H4 (cell line): ENCODE measurements at regions not wholly inside any gene's neighbourhood (a gene's known extent, or its start where the extent isn't known, plus 50 kb on each side); places are given as distances from the start of the nearest gene placed in this dataset.
"Not testable (repeated sequence)": the region's sequence is repeated elsewhere in the genome, so short reads cannot be mapped to it uniquely, and the experiment has no call there.

Experiments used
- DNase-seq: peaks from one replicate; pipeline ENCODE4 v3.0.0-alpha.2; 2015; ENCODE audit warnings: low spot score

- DNase-seq, result no peak
Measured at GRCh38 chr3:115204475-115204874, 57.4 kb upstream of the ZBTB20 start.

GRCh38 chr3:115208066-115208750 is 61.1 kb upstream of the ZBTB20 start:
- no peak for DNase-seq

GRCh38 chr3:115211810-115212492 is 64.9 kb upstream of the ZBTB20 start:
- no peak for DNase-seq

GRCh38 chr3:115212615-115213014 is 65.5 kb upstream of the ZBTB20 start:
- DNase-seq, result no peak

DNA sequence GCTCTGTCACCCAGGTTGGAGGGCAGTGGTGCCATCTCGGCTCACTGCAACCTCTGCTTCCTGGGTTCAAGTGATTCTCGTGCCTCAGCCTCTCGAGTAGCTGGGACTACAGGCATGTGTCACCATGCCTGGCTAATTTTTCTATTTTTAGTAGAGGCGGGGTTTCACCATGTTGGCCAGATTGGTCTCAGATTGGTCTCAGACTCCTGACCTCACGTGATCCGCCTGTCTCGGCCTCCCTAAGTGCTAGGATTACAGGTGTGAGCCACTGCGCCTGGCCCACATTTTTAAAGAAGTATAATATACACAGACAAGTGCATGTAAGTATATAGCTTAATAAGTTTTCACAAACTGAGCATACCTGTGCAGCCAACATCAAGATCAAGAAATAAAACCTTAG is 66.0 kb upstream of the ZBTB20 start:
- not testable (repeated sequence) for DNase-seq

GRCh38 chr3:115217292-115217677 is 70.2 kb upstream of the ZBTB20 start:
- no peak for DNase-seq

DNA sequence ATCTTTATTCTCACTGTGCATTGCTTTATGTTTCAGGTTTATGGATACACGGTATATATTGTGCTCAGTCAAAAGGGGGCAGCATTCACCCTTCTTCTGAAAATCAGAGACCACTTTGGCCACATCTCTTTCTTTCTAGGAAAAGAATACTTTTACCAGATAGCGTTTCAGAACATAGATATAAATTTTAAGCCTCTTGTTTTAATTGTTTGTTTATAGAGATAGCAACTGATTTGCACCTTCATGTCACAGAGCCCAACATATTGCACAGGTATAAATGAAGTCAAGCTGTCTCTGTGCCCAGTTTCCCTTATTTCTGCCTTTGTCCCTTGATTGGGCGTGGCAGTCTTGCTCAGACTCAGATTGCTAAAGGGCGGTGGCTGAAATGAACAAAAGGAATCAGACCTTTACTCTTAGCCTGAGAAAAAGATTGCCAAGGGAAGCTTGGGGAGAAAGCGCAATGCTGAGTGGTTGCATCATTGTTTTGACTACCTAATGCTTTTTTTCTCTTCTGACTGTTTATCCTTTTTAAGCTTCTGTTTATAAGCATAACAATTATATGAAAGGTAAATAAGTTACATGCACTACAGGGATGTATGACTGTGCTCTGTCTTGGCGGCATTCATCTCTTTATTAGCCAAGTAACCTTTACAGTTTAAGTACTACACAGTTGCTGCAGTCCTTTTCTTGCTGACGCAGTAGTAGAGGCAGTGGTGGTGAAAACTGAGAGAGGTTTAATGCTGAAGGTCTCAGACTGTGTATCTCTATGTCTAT is 70.8 kb upstream of the ZBTB20 start:
- peak; percentile 88 for DNase-seq

- DNase-seq, result no peak
Measured at GRCh38 chr3:115218859-115219258, 71.8 kb upstream of the ZBTB20 start.

DNA sequence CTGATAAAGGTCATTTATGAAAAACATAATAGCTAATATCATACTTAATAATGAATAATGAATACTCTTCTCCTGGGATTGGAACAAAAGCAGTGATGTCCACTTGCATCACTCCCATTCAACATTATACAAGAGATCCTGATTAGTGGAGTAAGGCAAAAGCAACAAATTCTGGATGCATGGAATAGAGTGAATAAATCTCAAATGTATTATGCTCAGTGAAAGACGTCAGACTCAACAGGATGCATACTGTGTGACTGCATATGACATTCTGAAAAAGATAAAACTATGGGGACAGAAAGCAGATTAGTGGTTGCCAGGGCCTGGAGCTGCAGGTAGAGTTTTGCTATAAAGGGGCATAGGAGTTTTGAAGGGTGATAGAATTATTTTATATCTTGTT is 77.6 kb upstream of the ZBTB20 start:
- no peak for DNase-seq

DNA sequence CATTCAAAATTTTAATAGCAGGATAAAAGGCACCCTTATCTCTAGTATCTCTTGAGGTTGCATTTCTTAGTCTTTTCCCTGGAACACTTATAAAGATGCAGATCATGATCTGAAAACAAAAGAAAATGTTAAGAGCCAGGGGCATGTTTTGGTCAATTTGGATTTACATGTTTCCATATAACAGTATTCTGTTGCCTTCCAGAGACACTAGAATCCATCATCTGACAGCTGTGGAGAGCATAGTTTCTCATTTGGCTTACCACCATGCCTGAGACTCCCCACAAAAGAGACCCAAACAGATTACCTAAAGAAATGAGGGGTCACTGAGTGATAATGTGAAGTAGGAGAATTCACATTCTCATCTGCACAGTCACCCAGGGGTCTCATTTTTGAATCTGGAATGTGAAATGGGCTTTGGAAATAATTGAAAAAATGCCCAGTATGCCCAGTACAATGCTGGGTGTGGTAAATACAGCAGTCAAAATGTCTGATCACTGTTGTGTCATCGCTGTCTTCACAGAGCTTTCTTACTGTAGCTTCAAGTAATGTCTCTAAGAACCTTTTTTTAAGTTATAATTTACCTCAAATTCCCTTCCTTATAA is 79.9 kb upstream of the ZBTB20 start:
- DNase-seq, result no peak

GRCh38 chr3:115227461-115227860 is 80.4 kb upstream of the ZBTB20 start:
- no peak for DNase-seq

DNA sequence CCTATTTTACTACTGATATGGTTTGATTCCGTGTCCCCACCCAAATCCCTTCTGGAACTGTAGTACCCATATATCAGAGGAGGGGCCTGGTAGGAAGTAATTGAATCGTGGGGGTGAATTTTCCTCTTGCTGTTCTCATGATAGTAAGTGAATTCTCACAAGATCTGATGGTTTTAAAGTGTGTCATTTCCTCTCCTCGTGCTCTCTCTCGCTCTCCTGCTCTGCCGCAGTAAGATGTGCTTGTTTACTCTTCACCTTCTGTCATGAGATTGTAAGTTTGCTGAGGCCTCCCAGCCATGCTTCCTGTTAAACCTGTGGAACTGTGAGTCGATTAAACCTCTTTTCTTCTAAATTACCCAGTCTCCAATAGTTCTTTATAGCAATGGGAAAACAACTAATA is 81.2 kb upstream of the ZBTB20 start:
- DNase-seq, result no peak

- DNase-seq, result no peak
Measured at GRCh38 chr3:115232167-115232566, 85.1 kb upstream of the ZBTB20 start.

DNA sequence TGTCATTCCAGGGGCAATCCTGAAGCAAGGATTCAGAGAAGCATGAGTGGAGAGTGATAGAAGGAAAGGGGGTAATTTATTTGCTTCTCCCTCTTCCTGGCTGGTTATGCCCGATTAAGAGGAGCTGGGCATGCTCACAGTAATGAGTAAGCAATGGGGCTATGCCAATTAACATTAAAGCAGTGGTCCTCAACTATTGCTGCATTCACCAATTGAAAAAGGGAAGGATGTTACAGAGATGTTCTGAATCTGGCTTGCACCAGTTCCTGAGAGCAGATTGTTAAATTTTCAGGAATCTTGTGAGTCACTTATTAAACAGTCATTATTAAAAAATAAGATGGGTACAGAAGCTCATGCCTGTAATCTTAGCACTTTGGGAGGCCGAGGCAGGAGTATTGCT is 85.9 kb upstream of the ZBTB20 start:
- DNase-seq, result no peak

DNA sequence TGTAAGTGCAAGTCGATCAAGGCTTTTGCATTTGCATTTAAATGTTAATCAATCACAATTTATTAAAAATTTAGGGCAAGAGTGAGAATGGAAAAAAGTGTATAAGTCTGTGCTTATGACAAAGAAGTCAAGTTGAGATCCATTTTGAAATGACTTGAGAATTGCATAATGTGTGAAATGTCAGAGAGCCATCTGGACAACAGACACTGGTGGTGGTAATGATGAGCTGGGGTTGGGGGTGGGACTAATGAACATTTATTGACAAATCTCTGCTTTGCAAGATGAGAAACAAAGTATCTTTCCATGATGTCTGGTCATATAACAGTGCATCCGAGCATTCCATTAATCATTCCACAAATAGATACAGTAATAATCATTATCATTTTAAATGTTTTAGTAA is 89.4 kb upstream of the ZBTB20 start:
- no peak for DNase-seq

DNA sequence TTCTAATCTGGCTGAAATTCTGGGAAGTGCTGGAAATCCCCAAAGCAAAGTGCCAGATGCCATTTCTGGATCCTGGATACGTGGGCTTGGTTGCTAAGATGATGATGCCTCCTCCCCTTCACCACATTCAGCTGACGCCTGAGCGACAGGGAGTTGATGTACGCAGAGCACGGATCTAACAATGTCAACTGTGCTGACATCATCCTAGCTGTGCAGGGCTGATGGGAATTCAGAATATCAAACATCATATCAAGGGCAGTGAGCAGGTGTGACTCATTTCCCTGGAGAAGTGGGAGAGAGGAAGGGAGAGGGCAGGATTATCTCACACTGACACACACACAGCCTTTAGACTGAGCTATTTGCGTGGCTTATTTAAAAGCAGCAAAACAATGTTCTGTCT is 92.6 kb upstream of the ZBTB20 start:
- DNase-seq, result peak; percentile 91

- DNase-seq, result no peak
Measured at GRCh38 chr3:115244350-115244749, 97.3 kb upstream of the ZBTB20 start.

DNA sequence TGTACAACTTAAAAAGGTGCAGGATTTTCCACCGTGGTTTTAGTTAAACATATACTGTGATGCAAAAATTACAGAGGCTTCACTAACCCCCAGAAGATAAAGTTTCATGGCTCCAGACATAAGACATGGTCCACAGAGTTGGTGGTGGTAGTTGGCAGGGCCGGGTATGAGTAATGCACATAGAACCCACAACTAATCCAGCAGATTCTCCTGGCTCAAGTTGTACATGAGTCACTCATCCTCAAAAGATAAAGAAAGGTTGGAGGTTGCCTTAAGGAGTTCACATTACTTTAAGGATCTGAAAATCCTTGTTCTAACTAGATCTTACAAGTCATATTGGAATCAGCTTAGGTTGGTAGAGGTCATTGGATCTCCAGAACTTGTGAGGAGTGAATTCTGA is 98.3 kb upstream of the ZBTB20 start:
- peak; percentile 92 for DNase-seq

GRCh38 chr3:115245899-115246298 is 98.8 kb upstream of the ZBTB20 start:
- DNase-seq, result no peak

DNA sequence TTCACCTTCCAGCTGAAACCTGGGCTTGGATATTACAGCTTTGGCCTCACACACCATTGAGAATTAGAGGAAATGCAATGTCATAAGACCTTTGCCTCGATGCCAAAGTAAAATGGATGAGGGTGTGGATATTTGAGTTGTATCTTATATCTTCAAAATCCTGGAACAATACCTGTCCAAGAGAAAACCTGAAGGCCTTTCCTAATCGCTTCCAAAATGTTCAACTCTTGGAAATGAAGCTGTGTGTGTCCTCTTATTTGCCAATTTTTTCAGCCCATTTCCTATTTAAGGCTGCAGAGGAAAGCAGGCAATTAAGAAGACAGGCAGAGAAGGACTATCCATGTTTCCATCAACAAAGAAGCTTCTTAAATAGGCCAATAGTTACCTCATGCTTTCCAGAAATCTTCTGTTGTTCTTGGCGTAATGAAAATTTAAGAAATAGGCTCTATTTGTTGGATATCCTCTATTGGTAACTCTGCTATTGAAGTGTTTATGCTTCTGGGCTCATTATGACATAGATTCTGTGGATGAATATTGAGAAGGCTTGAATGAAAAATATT is 99.5 kb upstream of the ZBTB20 start:
- DNase-seq, result no peak

DNA sequence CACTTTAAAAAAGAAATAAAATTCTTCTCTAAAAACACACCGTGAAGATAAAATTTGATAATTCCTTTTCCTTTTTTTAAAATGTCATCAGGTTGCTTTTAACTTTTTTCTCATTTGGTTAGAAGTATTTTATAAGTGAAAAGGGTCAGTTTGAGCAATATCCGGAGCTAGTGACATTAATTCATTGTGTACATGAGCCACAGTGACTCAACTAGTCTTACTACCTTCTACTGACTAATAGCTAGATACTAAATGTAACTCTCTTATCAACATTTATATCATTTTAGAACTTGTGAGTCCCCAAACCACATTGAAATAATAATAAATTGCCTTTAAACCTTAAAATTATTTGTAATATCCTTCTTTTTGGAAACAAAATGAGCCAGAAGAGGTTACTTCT is 101.2 kb upstream of the ZBTB20 start:
- no peak for DNase-seq

DNA sequence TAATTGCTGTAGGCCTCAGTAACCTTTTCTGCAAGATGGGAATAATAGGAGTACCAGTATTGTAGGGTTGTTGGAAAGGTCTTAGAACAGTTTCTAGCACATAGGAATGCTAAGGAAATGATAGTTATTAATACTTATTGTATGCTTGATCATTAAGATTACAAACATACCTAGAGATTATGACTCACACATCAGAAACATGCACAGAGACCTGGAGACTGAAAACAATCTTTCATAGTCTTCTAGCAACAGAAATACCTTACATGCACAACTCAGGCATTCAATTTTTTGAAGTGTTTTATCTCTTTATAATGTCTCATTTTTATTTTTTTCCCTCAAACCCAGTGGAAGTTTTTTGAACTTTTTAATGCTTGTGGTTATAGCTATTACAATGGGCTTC is 104.4 kb upstream of the ZBTB20 start:
- DNase-seq, result no peak
